ENCODE measurements at regions not wholly inside any gene's neighbourhood (a gene's known extent, or its start where the extent isn't known, plus 50 kb on each side); places are given as distances from the start of the nearest gene placed in this dataset.

- TF ChIP-seq, protein P1, sequence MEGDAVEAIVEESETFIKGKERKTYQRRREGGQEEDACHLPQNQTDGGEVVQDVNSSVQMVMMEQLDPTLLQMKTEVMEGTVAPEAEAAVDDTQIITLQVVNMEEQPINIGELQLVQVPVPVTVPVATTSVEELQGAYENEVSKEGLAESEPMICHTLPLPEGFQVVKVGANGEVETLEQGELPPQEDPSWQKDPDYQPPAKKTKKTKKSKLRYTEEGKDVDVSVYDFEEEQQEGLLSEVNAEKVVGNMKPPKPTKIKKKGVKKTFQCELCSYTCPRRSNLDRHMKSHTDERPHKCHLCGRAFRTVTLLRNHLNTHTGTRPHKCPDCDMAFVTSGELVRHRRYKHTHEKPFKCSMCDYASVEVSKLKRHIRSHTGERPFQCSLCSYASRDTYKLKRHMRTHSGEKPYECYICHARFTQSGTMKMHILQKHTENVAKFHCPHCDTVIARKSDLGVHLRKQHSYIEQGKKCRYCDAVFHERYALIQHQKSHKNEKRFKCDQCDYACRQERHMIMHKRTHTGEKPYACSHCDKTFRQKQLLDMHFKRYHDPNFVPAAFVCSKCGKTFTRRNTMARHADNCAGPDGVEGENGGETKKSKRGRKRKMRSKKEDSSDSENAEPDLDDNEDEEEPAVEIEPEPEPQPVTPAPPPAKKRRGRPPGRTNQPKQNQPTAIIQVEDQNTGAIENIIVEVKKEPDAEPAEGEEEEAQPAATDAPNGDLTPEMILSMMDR (IDR thresholded peaks at IDR 0.05; ENCODE audit: control extremely low read depth in 1 of 3, insufficient read depth in 1 of 3, low read depth in 1 of 3, low read length in 3 of 3), result no peak
- TF ChIP-seq YY1 (IDR thresholded peaks at IDR 0.05; ENCODE audit: low read depth, low read length), result no peak
- no peak for TF ChIP-seq SP2 (IDR thresholded peaks at IDR 0.05; ENCODE audit: low read length)
- TF ChIP-seq RAD21 (IDR thresholded peaks at IDR 0.05 in 1 of 2, conservative IDR thresholded peaks at IDR 0.05 in 1 of 2; ENCODE audit: low read depth in 2 of 2, low read length in 2 of 2), result no peak
- TF ChIP-seq, protein P2, sequence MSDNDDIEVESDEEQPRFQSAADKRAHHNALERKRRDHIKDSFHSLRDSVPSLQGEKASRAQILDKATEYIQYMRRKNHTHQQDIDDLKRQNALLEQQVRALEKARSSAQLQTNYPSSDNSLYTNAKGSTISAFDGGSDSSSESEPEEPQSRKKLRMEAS (IDR thresholded peaks at IDR 0.05), result no peak
- no peak for TF ChIP-seq BCL11A (IDR thresholded peaks at IDR 0.05; ENCODE audit: low read depth in 2 of 2, low read length in 2 of 2)
- TF ChIP-seq ZNF274 (IDR thresholded peaks at IDR 0.05; ENCODE audit: borderline replicate concordance, extremely low read depth, low read length), result no peak
- no peak for TF ChIP-seq FOSL1 (IDR thresholded peaks at IDR 0.05; ENCODE audit: insufficient read depth, low read depth, low read length)
Measured at GRCh38 chr17:56026915-56027314, 126.4 kb upstream of the ANKFN1 start.
